Pancreas (tissue), 10 donors: ENCODE measurements at regions not wholly inside any gene's neighbourhood (a gene's known extent, or its start where the extent isn't known, plus 50 kb on each side); places are given as distances from the start of the nearest gene placed in this dataset.

ENCODE experiments used
- ATAC-seq, 4 donors: fragments of 200-7000 bp; cut with Tn5 transposase; one replicate each; pipeline versions ENCODE4 v1.8.0 to v1.9.1; 2020; ENCODE audit warnings: mild to moderate bottlenecking in 4 of 4, moderate library complexity in 4 of 4
- DNase-seq, 6 donors: peaks; one replicate each; pipeline ENCODE4 v3.0.0-alpha.2; 2020
- FAIRE-seq: peaks from 2 replicates; lab custom pipeline; 2012; peaks lifted over from hg19 to GRCh38; lab: Jason Lieb, UNC
- H3K27ac ChIP-seq, 4 donors: fragments of 200-600 bp; sonication (generic); 1 replicate in 3 of 4; 2 replicates in 1 of 4; pipeline versions ENCODE4 v1.5.0 to v1.8.0; 2020
- H3K27me3 ChIP-seq, 4 donors: fragments of 200-600 bp; one replicate each; pipeline ENCODE4 v1.8.0; 2021
- H3K36me3 ChIP-seq, 3 donors: fragments of 200-600 bp; sonication (generic) in 1 of 3; one replicate each; pipeline versions ENCODE4 v1.5.0 to v1.8.0; 2020 to 2021
- H3K4me1 ChIP-seq, 3 donors: fragments of 200-600 bp; one replicate each; pipeline ENCODE4 v1.8.0; 2021
- H3K4me3 ChIP-seq, 4 donors: fragments of 200-600 bp; sonication (generic) in 2 of 4; one replicate each; pipeline versions ENCODE4 v1.5.0 to v1.8.0; 2020 to 2021
- H3K9me3 ChIP-seq, 4 donors: fragments of 200-600 bp; one replicate each; pipeline ENCODE4 v1.8.0; 2021
- CTCF ChIP-seq, 4 donors: fragments of 200-600 bp; sonication (generic) in 3 of 4; IDR thresholded peaks; one replicate each; pipeline versions ENCODE4 v1.5.0 to v1.8.0; 2021; ENCODE audit warnings: antibody characterized with exemption in 4 of 4
- WGBS, 2 donors: extraction: QIAGEN DNeasy Blood & Tissue Kit; methylation state at CpG; one replicate each; pipeline ENCODE4 v1.1.7; 2013; 5-methylcytosine and 5-hydroxymethylcytosine counted together
- intact Hi-C, 3 donors: fragments of 100-400 bp; cut with DNase I; formaldehyde crosslinking; loops; one replicate each; pipeline versions ENCODE4 v1.11.1 to v1.14.2; 2022
- donor health status: healthy with polysubstance abuse.
- donor health status: DM: no; HTN: no; CAD: no; lungs with moderate emphysema.
- donor health status: DM: no; HTN: no; CAD: no.
- donor health status: control.
- donor health status: control.
- donor health status: Bipolar disorder and iron deficiency.
- donor health status: DM: yes; HTN: yes; CAD: no.
- donor health status: DM: no; HTN: no; CAD: no.
- donor health status: DM: no; HTN: no; CAD: no.
- donor health status: DM: yes; HTN: yes; CAD: no.

- DNase-seq (no peak), FAIRE-seq (no peak), ATAC-seq (peak in 1 of 4 donors; percentile 16)
- intact Hi-C loops = no loop called here
- Histone ChIP-seq H3K27ac (peak overlapping the region in 1 of 4 donors; percentile 13), H3K27me3 (no peaks in the 10 kb centered on the region), H3K4me3 (no peak overlapping the region), H3K4me1 (peaks cover 18 to 45% (median 38%) of the 10 kb centered on the region in 3 donors), H3K36me3 (no peaks in the 10 kb centered on the region), H3K9me3 (no peaks in the 10 kb centered on the region)
- WGBS, 2 donors = 36 to 47% methylated on average over 8 of the region's 8 CpGs
- no peak for TF ChIP-seq CTCF (IDR thresholded peaks at IDR 0.05)
These were observed 85.2 kb upstream of the ARHGAP32 start for GRCh38 chr11:129277198-129277843.

DNA sequence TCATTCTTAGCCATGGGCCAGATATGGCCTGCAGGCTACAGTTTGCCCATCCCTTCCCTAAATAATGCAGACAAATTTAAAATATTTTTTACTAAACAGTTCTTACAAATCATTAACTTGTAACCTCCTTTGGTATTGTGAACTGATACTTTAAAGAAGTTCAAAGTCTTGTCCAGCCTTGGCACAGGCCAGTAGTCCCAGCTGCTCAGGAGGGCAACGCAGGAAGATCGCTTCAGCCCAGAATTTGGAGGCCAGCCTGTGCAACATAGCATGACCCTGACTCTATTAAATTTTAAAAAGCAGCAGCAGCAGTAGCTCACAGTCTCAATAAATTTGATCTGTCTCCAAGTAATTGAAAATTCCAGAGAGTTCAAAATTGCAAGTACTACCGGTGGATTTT lies 83.7 kb upstream of the ARHGAP32 start:
- Histone ChIP-seq H3K9me3 (no peaks in the 10 kb centered on the region), H3K27me3 (no peaks in the 10 kb centered on the region), H3K4me1 (peaks cover 18 to 45% (median 38%) of the 10 kb centered on the region in 3 donors), H3K27ac (peak overlapping the region in 3 of 4 donors; percentile 4 to 29 (median 13)), H3K4me3 (no peak overlapping the region), H3K36me3 (no peaks in the 10 kb centered on the region)
- TF ChIP-seq CTCF (IDR thresholded peaks at IDR 0.05) = no peak
- intact Hi-C loops = no loop called here
- peak in 3 of 4 donors; percentile 46 to 54 (median 49) for ATAC-seq
- 9 to 13% methylated on average over 3 of the region's 3 CpGs for WGBS, 2 donors
- no peak for FAIRE-seq
- peak in 4 of 6 donors; percentile 26 to 57 (median 51) for DNase-seq

GRCh38 chr11:129273944-129274711 lies 82.0 kb upstream of the ARHGAP32 start:
- DNase-seq (no peak), FAIRE-seq (no peak), ATAC-seq (no peak)
- Histone ChIP-seq H3K9me3 (no peaks in the 10 kb centered on the region), H3K4me3 (no peak overlapping the region), H3K36me3 (no peaks in the 10 kb centered on the region), H3K4me1 (peaks cover 18 to 38% (median 35%) of the 10 kb centered on the region in 3 donors), H3K27ac (no peak overlapping the region), H3K27me3 (no peaks in the 10 kb centered on the region)
- no peak for TF ChIP-seq CTCF (IDR thresholded peaks at IDR 0.05)
- WGBS, 2 donors = 65 to 71% methylated on average over 5 of the region's 5 CpGs
- intact Hi-C loops = no loop called here

DNA sequence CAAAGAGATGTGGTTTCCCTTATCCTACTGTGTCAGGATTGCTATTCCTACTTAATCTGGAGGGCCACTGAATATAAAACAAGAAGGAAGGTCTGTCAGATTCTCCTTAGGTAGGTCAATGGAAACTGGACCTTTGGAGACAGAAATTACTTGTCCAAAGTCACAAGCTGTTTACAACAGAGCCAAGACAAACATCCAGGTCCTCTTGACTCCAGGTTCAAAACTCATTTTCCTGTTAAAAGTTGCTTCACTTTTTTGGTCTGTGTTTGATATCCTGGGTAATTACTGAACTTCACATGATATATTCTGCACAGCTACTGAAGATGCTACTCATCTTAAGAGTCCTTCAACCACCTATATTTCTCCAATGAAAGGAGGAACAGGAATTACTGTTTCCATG lies 81.2 kb upstream of the ARHGAP32 start:
- Histone ChIP-seq H3K4me3 (no peak overlapping the region), H3K27me3 (no peaks in the 10 kb centered on the region), H3K27ac (no peak overlapping the region), H3K9me3 (no peaks in the 10 kb centered on the region), H3K36me3 (no peaks in the 10 kb centered on the region), H3K4me1 (peaks cover 18 to 38% (median 35%) of the 10 kb centered on the region in 3 donors)
- TF ChIP-seq CTCF (IDR thresholded peaks at IDR 0.05) = no peak
- DNase-seq = no peak
- intact Hi-C loops = no loop called here
- FAIRE-seq = no peak
- no peak for ATAC-seq

DNA sequence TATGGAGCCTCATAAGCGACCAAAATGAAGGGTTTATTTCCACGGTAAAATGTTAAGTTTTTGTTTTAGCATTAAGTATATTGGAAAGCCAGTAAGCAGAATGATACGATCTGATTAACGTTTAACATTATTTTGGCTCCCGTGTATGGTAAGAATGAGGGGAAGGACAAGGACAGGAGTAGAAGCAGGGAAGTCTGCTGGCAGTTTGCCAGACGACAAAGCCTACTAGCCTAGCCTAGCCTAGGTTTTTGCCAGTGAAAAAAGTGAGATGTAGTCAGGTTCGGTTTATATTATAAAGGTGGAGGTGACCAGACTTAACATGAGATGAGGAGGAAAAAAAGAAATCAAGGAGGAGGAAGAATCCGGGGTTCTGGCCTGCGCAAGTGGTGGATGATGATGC lies 78.9 kb upstream of the ARHGAP32 start:
- ATAC-seq (no peak), FAIRE-seq (no peak), DNase-seq (no peak)
- 59 to 64% methylated on average over 9 of the region's 9 CpGs for WGBS, 2 donors
- Histone ChIP-seq H3K36me3 (no peaks in the 10 kb centered on the region), H3K4me3 (no peak overlapping the region), H3K27me3 (no peaks in the 10 kb centered on the region), H3K9me3 (no peaks in the 10 kb centered on the region), H3K27ac (no peak overlapping the region), H3K4me1 (peaks cover 15 to 28% (median 20%) of the 10 kb centered on the region in 3 donors)
- intact Hi-C loops = no loop called here
- TF ChIP-seq CTCF (IDR thresholded peaks at IDR 0.05) = no peak
